GM18861 (cell line): ENCODE measurements at regions not wholly inside any gene's neighbourhood (a gene's known extent, or its start where the extent isn't known, plus 50 kb on each side); places are given as distances from the start of the nearest gene placed in this dataset.
"Not testable (repeated sequence)": the region's sequence is repeated elsewhere in the genome, so short reads cannot be mapped to it uniquely, and the experiment has no call there.

Experiments
- ATAC-seq: cut with Tn5 transposase; IDR thresholded peaks from one replicate; pipeline ENCODE4 v1.9.1; 2021; ENCODE audit not compliant: unreplicated experiment

GRCh38 chr14:85334316-85334715 lies 195.6 kb upstream of the FLRT2 start:
- no peak for ATAC-seq

- no peak for ATAC-seq
Observed at GRCh38 chr14:85336257-85336656, 193.7 kb upstream of the FLRT2 start.

GRCh38 chr14:85336817-85337216 lies 193.1 kb upstream of the FLRT2 start:
- ATAC-seq, result no peak

DNA sequence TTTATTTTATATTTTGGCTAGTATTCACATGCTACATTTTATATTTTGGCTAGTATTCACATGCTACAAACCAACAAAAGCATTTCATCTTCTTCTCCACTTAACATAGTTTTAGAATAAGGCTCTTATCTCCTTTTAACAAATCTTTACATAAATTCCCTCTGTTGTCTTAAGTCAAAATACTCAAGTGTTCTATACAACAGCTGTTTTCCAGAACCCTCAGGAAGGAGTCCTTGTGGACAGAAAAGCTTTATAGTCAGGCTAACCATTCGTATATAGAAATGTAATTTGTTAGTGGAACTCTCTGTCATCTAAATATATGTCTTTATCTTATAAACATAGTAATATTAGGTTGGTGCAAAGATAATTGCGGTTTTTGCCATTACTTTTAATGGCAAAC lies 191.0 kb upstream of the FLRT2 start:
- no peak for ATAC-seq

GRCh38 chr14:85342858-85343607 lies 186.9 kb upstream of the FLRT2 start:
- ATAC-seq, result no peak

GRCh38 chr14:85344171-85344570 lies 185.8 kb upstream of the FLRT2 start:
- no peak for ATAC-seq

GRCh38 chr14:85344847-85345570 lies 184.9 kb upstream of the FLRT2 start:
- ATAC-seq, result no peak

- no peak for ATAC-seq
Observed at GRCh38 chr14:85350667-85351066, 179.3 kb upstream of the FLRT2 start.

DNA sequence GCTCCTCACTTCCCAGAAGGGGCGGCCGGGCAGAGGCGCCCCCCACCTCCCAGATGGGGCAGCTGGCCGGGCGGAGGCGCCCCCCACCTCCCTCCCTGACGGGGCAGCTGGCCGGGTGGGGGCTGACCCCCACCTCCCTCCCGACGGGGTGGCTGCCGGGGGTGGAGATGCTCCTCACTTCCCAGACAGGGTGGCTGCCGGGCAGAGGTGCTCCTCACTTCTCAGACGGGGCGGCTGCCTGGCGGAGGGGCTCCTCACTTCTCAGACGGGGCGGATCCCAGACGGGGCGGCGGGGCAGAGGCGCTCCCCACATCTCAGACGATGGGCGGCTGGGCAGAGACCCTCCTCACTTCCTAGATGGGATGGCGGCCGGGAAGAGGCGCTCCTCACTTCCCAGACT lies 177.4 kb upstream of the FLRT2 start:
- not testable (repeated sequence) for ATAC-seq

DNA sequence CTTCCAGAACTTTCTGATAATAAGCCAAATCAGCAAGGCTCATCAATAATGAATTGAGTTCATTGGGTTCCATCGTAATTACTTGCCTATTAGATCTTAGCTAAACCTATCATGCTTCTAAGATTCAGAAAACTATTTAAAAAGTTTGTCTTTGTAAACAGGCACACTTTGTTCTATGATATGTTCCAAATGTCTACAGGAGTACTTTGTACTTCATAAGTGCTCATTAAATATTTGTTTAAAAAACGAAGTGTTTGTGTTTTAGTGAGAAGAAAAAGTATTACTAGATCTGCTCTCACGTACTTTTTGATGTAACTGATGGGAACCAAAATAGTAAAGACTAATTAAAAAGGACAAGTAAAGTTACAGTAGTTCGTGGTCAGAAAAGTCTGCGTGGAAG lies 172.8 kb upstream of the FLRT2 start:
- ATAC-seq, result no peak

- no peak for ATAC-seq
Observed at GRCh38 chr14:85358136-85358785, 171.7 kb upstream of the FLRT2 start.

- no peak for ATAC-seq
Observed at GRCh38 chr14:85359505-85359904, 170.4 kb upstream of the FLRT2 start.

DNA sequence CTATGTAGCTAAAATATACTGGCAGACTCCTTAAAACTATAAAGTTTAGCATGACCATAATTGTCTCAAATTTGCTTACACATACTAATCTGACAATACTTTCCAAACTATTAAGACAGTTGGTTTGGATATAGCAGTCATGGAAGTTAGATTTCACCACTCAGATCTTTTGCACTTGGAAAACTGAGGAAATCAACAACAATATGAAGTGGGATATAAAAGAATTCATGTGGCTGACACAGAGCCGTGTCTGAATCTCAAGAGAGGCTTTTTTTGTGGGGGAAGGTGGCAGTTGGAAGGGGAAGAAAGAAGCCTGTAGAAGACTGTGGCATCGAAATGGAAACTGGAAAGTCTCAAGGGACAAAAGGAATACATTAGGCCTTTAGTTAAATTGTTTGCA lies 166.6 kb upstream of the FLRT2 start:
- no peak for ATAC-seq

DNA sequence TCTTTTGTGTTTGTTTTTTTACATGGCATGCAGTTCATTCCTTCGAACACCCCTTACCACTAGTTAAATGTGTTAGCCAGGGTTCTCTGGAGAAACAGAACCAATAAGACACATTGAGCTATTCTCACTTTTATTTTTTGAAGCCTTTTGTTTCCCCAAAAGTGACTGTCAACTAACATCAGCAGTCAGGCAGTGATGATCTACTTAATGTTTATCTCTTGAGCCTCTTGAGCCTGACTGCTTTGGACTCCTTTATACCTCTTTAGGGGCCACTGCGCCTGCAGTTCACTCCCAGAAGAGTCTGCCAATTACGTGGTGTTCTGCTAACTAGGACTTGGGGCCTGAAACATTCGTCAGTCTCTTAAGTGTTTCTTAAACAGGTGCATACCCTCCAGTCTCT lies 163.7 kb upstream of the FLRT2 start:
- ATAC-seq, result no peak

GRCh38 chr14:85380881-85381280 lies 149.1 kb upstream of the FLRT2 start:
- no peak for ATAC-seq

- ATAC-seq, result no peak
Observed at GRCh38 chr14:85382341-85382740, 147.6 kb upstream of the FLRT2 start.

- no peak for ATAC-seq
Observed at GRCh38 chr14:85387181-85387580, 142.8 kb upstream of the FLRT2 start.

DNA sequence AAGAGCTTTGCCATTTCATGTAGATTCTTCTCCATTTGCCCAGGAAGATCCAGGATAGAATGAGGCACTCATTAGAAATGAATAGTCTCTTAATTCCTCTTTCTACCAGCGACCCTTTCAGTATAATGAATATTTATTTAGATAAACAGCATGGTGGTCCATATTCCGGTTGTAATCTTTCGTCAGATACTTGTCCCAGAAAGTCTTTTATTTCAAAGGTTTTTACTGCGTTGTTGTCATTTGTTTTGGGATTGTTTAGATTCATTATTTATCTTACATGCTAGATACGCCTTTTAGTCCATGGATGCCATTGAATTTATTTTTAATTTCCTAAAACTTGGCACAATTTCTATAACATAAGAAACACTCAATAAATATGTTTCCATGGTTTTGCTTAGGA lies 139.7 kb upstream of the FLRT2 start:
- no peak for ATAC-seq

DNA sequence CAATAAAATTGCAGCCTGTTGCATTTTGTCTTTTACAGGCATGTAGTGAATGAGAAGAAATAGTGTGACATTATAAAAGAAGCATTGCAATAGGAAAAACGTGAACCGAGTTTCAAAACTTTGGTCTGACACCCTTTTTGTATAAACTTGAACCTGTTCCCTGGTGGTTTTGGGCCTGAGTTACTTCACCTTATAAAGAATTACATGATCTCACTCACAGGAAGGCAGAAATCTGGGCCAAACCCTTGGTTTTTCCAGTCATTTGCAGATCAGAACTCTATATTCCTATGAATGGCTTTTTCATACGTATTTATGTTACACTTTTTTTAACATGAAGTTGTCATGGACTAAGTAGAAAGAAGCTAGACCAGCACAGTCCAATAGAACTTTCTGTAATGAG lies 138.5 kb upstream of the FLRT2 start:
- no peak for ATAC-seq

DNA sequence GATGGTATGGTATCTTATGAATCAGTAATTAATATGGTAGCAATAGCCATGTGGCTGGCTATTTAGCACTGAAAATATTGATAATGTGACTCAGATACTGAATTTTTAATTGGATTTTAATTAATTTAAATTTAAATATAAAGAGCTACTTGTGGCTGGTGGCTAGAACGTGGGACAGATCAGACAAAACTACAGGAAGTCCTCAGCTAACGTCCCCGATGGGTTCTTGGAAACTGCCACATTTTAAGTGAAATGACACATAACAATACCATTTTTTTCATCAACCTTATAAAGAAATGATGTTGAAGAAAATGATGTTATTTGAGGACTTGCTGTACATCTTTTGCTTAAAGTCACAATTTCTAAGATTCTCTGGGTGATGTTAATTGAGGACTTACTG lies 138.1 kb upstream of the FLRT2 start:
- no peak for ATAC-seq

- ATAC-seq, result no peak
Observed at GRCh38 chr14:85399186-85399585, 130.8 kb upstream of the FLRT2 start.

DNA sequence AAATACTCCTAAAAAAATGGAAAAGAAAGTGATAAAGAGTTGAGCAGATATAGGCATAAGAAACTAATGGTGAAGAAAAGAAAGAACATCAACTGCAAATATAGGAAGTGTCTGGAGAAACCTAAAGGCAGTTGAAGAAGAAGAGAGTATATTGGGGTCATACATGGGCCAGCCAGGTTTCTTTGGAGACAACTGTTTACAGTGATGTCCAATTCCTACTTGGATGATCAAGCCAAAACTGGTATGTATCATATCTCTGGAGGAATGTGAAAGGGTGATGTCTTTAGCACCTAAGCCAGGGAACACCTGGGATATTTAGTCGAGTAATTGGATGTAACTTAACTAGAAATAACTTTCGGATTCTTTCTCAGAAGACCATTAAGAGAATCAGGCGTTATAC lies 129.3 kb upstream of the FLRT2 start:
- no peak for ATAC-seq
